H1 (cell line): ENCODE measurements at regions not wholly inside any gene's neighbourhood (a gene's known extent, or its start where the extent isn't known, plus 50 kb on each side); places are given as distances from the start of the nearest gene placed in this dataset.

Source experiments
- POU5F1 ChIP-seq: IDR thresholded peaks from 2 replicates; pipeline ENCODE4 v1.6.1; 2011; ENCODE audit warnings: low read depth, mild to moderate bottlenecking, low read length, moderate library complexity
- TF ChIP-seq, protein P1 (sequence below): IDR thresholded peaks from 2 replicates; pipeline ENCODE4 v1.6.1; 2012; ENCODE audit warnings: inconsistent platforms

DNA sequence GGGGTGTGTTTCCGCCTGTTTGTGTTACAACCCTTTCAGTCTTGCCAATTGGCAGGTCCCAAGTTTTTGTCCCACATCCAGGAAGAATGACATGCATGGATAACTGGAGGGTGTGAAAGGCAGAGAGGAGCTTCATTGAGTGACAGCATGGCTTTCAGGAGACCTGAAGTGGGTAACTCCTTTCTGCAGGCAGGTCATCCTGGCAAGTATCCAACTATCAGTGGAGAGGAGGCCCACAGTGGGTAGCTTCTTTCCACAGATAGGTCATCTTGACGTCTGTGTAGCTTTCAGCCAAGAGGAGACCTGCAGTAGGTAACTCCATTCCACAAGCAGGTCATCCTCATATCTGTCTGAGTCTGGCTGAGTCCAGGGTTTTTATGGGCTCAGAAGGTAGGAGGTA lies 1268.8 kb upstream of the CNTN5 start (continued):
- TF ChIP-seq, protein P1, sequence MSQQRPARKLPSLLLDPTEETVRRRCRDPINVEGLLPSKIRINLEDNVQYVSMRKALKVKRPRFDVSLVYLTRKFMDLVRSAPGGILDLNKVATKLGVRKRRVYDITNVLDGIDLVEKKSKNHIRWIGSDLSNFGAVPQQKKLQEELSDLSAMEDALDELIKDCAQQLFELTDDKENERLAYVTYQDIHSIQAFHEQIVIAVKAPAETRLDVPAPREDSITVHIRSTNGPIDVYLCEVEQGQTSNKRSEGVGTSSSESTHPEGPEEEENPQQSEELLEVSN = no peak
- no peak for TF ChIP-seq POU5F1
